ENCODE measurements at regions not wholly inside any gene's neighbourhood (a gene's known extent, or its start where the extent isn't known, plus 50 kb on each side); places are given as distances from the start of the nearest gene placed in this dataset.

GRCh38 chr11:80515097-80515496, 1074.3 kb upstream of the TENM4 start:
- Histone ChIP-seq H3K27ac (ENCODE audit: low read length) (no peak overlapping the region), H3K4me1 (ENCODE audit: control insufficient read depth, insufficient read depth, low read length) (no peaks in the 10 kb centered on the region), H3K4me3 (ENCODE audit: low read depth in 2 of 2, low read length in 2 of 2) (no peak overlapping the region), H3K36me3 (ENCODE audit: control insufficient read depth, insufficient read depth, low read length) (no peaks in the 10 kb centered on the region), H3K9me3 (ENCODE audit: control insufficient read depth, insufficient read depth, low read depth, low read length) (no peaks in the 10 kb centered on the region), H3K27me3 (ENCODE audit: control insufficient read depth, insufficient read depth, low read length) (no peaks in the 10 kb centered on the region)
- ATAC-seq = no peak
- intact Hi-C loops (cut with micrococcal nuclease; ENCODE audit: unreplicated experiment) (no loop called here), in situ Hi-C loops (cut with HindIII; ENCODE audit: low pct_unique_long_range_greater_than_20kb, low sequenced_read_pairs) (no loop called here)
- DNase-seq (ENCODE audit: low read depth, low spot score) = no peak
- CTCF ChIA-PET = no interaction called here
- TF ChIP-seq SIN3A (IDR thresholded peaks at IDR 0.05; ENCODE audit: borderline replicate concordance, insufficient read depth, low read depth, low read length) = no peak
- no peak for TF ChIP-seq POLR2AphosphoS5 (IDR thresholded peaks at IDR 0.05; ENCODE audit: low read depth, low read length)
- no peak for TF ChIP-seq TCF7L2 (IDR thresholded peaks at IDR 0.05; ENCODE audit: low read depth, low read length)
- TF ChIP-seq CTCF (IDR thresholded peaks at IDR 0.05) = no peak
- no peak for TF ChIP-seq REST (IDR thresholded peaks at IDR 0.05; ENCODE audit: insufficient read depth in 1 of 2, low read depth in 2 of 2, low read length in 1 of 2)
- POLR2A ChIA-PET = no interaction called here
- no TSS peak for BruUV-seq (replicated peaks)

- in situ Hi-C loops (cut with HindIII; ENCODE audit: low pct_unique_long_range_greater_than_20kb, low sequenced_read_pairs) (no loop called here), intact Hi-C loops (cut with micrococcal nuclease; ENCODE audit: unreplicated experiment) (no loop called here)
- no peak overlapping the region for H3K27ac ChIP-seq (ENCODE audit: low read length)
- ATAC-seq = no peak
- POLR2A ChIA-PET = interaction anchor here (0.6 kb wide), 1 partner anchor 496 kb away, joined by 3 read pairs; no protein-coding TSS in a partner anchor
- H3K4me1 ChIP-seq (ENCODE audit: control insufficient read depth, insufficient read depth, low read length) = no peaks in the 10 kb centered on the region
- H3K4me3 ChIP-seq (ENCODE audit: low read depth in 2 of 2, low read length in 2 of 2) = no peak overlapping the region
- TF ChIP-seq TCF7L2 (IDR thresholded peaks at IDR 0.05; ENCODE audit: low read depth, low read length) (no peak), POLR2AphosphoS5 (IDR thresholded peaks at IDR 0.05; ENCODE audit: low read depth, low read length) (no peak), CTCF (IDR thresholded peaks at IDR 0.05) (no peak), REST (IDR thresholded peaks at IDR 0.05; ENCODE audit: insufficient read depth in 1 of 2, low read depth in 2 of 2, low read length in 1 of 2) (no peak), SIN3A (IDR thresholded peaks at IDR 0.05; ENCODE audit: borderline replicate concordance, insufficient read depth, low read depth, low read length) (no peak)
- no peaks in the 10 kb centered on the region for H3K27me3 ChIP-seq (ENCODE audit: control insufficient read depth, insufficient read depth, low read length)
- CTCF ChIA-PET = no interaction called here
- no peak for DNase-seq (ENCODE audit: low read depth, low spot score)
- no peaks in the 10 kb centered on the region for H3K36me3 ChIP-seq (ENCODE audit: control insufficient read depth, insufficient read depth, low read length)
- H3K9me3 ChIP-seq (ENCODE audit: control insufficient read depth, insufficient read depth, low read depth, low read length) = no peaks in the 10 kb centered on the region
- no TSS peak for BruUV-seq (replicated peaks)
Observed at GRCh38 chr11:80512491-80512890, 1071.7 kb upstream of the TENM4 start.

All from Panc1 (cell line).